ENCODE measurements at regions not wholly inside any gene's neighbourhood (a gene's known extent, or its start where the extent isn't known, plus 50 kb on each side); places are given as distances from the start of the nearest gene placed in this dataset.
"Not testable (repeated sequence)": the region's sequence is repeated elsewhere in the genome, so short reads cannot be mapped to it uniquely, and the experiment has no call there.

DNA sequence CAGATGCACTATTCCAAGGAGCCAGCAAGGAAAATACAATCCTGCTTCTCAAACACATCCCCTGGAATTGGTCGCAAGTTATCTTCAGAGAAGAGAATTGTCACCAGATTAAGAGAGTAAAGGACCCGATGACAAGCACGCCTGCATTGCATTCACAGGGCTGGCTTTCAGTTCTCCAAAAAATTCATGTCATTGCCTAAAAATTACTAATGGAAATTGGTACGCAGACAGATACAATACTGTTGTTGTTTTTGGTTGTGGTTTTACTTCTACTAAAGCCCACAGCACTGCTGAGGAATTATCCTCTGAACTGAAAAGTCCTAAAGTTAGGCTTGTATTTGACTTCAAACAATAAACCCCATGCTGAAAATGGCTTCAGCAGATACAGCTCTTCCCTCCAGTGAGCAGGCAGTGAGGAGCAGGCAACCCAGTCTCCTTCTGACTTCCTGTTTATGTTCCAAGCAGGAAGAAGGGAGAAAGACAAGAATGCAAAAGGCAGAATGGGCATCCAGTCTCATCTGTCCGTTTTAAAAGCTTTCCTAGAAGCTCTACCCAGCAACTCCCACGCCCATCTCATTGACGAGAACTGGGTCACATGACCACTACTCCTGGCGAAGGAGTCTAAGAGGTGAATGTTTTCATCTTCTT lies 80.6 kb upstream of the ZNF366 start:
- DNase-seq = no peak

DNA sequence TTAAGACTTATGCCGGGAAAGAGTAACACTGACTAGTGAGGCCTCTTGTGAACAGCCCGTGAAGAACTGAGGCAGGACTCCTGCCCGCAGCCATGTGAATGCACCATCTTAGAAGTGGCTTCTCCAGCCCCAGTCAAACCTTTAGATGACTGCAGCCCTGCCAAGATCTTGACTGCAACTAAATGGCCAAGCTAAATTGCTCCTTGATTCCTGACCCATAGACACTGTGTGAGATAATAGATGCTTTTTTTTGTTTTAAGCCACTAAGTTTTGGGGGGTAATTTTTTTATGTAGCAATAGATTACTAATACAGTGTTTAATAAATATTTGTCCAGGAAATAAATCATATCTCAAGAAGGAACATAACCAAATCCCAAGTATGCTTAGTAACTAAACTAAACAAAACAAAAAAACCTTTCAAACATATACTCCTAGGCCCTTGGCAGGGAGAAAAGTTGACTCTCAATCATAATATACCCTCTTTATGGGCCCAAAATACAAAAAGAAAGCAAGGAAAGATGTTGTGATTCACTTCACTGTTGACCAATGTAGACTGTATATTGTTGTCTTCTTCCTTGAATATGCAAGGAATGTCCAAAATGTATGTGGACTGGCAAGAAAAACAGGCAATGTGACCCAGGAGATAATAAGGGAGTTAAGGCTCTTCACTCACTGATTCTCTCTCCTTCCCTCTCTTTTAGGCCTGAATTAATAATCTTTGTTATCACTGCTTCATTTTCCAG lies 79.7 kb upstream of the ZNF366 start:
- no peak for DNase-seq

DNA sequence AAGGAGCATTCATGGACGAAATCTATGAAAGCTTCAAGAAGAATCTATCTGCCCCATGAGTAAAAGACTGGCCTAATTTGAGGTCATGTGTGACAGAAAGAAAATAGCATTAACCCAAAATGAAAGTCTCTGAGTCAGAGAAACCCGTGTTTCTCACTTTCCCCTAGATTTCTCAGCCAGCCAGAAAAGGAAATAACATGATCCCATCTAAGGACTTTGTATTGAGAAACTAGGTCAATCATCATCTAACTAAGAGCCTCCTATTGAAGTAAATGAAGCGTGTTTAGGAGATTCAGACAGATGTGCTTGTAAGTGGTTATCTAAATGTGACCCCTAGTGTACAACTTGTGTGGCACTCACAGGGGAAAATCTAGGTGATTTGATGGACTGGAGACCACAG lies 77.3 kb upstream of the ZNF366 start:
- DNase-seq = no peak

DNA sequence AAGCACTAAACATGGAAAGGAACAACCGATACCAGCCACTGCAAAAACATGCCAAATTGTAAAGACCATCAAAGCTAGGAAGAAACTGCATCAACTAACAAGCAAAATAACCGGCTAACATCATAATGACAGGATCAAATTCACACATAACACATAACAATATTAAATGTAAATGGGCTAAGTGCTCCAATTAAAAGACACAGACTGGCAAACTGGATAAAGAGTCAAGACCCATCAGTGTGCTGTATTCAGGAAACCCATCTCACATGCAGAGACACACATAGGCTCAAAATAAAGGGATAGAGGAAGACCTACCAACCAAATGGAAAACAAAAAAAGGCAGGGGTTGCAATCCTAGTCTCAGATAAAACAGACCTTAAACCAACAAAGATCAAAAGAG lies 72.1 kb upstream of the ZNF366 start:
- not testable (repeated sequence) for DNase-seq

DNA sequence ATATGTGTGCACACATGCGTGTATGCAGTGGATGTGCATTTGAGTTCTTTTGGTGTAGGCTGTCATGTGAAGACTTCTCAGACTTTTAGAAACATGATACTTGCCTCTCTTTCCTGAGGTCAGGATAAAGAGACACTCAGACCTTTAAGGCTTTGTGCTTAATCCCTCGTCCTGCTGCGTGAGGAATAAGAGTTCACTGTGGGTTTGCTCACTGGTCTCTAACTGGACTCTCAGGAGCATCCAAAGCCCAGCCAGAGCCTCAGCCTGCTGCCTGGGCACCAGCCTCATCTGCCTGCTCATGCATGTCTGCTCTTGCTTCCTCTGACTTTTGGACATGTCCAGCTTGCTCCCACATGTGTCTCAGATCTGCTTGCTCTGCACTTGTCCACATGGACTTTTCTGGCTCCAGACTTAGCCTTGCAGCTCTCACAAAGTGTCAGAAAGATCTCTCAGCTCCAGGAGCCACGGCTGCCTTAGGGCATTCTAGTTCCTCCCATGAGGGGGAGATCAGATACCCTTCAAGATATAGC lies 65.1 kb upstream of the ZNF366 start:
- no peak for DNase-seq

DNA sequence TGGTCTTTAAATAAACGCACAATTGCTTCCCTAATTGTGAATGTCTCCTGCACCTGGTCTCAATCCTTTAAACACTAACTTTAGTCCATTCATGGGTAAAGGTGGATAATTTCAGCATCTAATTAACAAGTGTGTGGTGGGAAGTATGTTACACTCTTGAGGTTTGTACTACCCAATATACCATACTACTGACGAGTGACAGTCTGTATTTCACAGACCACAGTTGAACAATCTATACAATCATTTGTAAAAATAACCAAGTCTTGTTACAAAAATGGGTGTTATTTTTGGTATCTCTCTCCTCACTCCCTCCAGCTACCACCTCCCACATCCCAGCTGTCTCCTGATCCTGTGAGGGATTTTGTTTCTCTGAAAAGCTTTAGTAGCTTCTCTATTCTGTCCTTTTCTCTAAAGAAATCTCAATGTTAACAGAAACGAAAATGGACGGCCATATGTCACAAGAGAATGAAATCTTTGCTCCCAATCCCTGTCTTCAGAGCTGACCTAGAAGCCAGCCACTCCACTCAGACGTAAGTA lies 62.3 kb upstream of the ZNF366 start:
- DNase-seq = no peak

DNA sequence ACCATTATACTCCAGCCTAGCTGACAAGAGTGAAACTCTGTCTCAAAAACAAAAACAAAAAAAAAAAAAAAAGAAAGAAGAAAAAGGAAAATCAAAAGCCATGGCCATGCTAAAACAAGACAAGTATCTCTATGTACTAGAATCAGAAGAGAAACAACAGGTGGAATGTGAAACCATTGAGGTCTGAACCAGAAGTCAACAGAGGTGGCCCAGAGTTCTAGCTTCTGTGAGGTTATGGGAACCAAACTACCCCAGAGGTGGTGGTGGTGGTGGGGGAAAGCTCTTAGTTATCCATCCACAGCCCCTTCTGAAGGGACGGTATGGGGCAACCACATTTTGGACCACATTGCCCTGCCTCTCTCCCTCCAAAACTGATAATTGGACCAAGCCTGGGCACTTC lies 59.5 kb upstream of the ZNF366 start:
- DNase-seq = no peak

DNA sequence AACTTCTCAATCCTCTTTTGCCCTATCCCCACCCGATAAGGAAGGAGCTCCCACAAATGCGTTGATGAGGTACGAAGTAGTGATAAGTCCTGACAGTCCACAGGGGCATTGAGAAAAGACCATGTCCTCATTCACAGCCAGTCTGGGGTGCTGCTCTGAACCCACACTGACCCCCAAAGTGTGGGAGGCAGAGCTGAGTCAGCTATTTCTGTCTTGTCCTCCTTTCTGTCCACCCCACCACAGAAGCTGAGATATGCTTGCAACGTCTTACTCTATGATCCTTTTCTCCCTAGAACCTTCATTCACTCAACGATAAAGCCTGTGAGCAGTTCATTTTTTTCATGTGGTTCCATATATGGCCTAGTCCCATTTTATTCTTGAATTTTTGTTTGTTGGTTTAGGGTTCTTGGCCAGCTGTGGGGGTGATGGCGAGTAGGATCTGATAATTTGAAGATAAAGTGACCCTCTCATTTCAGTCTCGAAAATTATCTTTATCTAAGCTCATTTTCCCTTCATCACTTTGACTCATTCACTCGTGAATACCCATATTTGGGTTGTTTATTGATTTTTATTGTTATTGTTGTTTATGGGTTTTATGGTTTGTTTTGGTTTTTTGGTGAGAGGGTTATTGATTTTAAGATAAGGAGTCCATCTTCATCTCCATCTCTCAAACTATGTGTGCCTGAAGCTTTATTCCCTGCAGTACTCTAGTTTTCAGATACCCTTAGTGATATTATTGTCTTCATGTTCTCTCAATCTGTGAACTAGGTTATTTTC lies 58.5 kb upstream of the ZNF366 start:
- DNase-seq = no peak

DNA sequence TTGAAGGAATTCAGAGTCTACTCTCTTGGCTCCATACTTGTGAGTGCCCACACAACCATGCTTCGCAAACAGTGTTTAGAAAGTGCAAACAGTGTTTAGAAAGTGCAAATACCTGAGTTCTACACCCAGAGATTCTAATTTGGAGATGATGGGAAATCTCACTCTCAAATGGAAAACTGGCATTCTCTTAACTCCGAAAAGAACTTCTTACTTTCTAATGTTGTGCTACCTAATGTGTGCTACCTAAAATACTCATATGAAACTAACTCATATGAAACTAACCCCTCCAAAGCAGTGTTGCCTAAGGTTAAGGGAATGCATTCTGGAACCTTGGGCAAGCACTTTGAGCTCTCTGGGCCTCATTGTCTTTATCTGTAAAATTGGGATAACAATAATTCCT lies 55.5 kb upstream of the ZNF366 start:
- DNase-seq = no peak

DNA sequence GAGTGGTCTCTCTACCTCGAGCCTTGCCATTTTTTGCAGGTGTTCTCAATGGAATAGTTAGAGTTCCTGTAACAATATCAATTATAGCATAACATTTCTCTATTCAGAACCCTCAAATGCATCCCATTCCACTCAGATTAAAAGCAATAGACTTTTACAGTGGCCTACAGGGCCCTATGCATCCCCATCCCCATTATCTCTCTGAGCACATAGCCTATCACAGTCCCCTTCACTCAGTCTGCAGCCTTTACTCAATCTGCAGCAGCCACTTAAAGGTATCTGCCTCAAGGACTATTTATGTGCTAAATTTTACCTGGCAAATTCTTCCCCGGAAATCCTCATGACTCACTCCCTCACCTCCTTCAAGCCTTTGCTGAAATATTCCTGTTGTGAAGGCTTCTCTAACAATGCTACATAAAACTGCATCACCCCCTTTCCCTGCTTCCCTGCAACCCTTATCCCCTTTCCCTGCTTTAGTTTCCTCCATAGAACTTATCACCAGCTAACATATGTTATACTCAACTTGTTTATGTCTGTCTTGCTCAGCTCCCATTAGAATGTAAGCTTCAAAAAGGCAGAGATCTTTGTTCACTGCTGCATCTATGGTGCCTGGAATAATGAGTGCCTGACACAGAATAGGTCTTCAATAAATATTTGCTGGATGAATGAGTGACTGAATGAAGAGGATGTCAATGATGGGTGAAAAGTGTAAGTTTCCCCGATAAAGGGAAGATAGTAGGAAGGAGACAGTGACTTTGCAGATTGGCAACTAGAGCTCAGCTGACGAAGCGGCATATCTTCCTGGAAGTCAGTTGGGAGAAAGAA lies 54.1 kb upstream of the ZNF366 start:
- DNase-seq = no peak

DNA sequence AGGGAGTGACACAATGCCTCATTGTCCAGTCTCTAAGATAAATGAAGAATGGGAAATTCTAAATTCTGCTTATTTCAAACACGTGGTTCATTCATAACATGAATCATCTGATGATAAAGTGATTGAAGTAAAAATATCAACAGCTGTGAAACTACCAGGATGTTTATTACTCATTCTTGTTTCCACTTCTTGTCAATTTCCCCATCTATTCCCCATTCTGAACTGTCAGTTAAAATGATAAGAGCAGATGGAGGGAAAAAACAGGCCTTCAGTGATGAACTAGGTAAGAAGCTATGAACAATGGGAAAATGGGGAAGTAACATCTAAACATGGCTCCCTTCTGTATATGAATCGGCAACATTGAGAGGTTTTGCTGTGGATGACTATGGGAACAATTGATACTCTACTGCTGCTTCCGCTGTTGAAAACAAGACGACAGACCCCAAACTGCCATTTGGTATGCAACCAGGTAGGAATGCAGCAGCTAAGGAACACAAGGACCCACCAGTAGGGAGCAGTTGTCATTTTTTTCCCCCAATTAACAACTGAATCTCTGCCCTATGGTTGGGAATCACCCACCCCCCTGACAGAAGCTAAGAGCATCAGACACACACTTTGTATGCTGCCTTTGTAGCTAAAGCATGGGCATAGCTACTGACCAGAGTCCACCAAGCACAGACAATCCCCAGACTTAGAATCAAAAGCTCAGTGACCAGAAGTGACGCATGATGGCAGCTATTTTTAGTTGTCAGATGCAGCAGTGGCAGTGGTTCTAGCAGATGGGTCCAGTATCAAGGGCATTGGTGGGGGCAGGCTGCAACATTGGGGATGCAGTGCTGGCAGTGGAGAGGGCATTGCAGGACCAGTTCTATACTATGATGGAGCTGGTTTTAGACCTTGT lies 52.9 kb upstream of the ZNF366 start:
- DNase-seq = no peak

DNA sequence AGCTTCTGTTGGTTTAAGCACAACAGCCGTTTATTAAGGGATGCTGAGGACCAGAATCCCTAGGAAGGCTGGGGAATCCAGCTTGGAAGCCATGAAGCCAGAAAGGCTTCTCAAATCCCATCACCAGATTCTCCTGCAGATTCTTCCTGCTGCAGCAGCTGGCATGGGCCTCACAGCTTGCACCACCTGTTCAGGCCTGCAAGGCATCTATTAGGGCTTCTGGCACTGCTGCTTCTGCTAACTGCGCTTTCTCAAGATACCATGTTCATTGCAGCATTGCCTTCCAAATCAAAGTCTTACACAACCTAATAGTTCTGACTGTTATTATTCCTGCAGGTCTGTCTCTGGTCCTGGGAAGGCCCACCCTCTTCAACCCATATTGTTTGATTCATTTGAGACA lies 51.2 kb upstream of the ZNF366 start:
- no peak for DNase-seq

DNA sequence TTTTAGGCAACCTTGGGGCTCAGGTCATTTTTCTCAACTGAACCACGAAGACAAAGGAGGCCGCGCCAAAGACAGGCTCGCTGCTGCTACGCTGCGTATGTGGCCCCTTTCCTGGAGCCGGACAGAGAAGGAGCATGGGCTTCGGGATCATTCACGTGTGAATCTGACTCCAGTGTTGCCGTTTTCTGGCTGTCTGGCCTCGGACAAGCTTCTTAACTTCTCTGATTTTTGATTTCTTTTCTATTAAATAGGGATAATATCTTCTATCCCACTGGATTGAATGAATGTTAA lies 50.8 kb upstream of the ZNF366 start:
- DNase-seq = no peak

DNA sequence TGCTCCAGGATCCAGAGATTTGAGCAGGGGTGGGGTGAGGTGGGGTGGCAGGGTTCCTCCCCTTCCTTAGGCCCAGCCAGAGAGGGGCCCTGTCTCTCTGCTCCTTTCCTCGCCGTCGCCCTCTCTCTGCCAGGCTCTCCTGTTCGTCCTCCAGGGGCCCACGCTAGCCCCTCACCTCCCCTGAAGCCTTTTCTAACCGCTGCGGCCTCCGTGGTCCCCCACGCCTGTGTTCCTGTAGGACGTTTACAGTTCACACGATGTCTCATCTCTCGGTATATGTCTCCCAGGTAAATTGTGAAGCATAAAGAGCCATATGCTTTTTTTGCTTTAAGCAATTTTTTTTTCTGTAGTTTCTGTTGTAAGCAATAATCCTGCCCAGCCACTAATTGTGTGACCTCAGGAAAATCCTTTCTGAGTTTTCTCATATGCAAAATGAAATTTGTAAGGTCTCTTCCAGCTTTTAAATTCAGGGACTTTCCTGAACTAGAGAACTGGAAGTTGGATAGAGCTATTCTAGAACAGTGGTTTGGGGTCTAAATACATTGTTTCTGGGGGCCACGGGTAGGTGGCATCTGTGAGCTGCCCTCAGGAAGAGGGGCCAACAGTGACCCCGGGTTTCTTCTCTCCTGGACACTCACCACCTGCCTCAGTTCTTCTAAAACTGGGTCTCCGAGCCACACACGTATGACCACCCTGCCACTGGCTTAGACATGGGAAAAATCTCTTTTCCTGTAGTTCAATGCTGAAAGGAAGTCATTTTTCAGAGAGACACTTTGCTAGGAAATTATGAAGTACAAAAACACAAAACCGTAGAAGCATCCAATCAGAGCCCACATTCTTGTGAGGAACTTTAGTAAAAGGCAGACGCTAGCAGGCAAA lies 50.2 kb upstream of the ZNF366 start:
- no peak for DNase-seq
